ENCODE measurements at regions not wholly inside any gene's neighbourhood (a gene's known extent, or its start where the extent isn't known, plus 50 kb on each side); places are given as distances from the start of the nearest gene placed in this dataset.

DNA sequence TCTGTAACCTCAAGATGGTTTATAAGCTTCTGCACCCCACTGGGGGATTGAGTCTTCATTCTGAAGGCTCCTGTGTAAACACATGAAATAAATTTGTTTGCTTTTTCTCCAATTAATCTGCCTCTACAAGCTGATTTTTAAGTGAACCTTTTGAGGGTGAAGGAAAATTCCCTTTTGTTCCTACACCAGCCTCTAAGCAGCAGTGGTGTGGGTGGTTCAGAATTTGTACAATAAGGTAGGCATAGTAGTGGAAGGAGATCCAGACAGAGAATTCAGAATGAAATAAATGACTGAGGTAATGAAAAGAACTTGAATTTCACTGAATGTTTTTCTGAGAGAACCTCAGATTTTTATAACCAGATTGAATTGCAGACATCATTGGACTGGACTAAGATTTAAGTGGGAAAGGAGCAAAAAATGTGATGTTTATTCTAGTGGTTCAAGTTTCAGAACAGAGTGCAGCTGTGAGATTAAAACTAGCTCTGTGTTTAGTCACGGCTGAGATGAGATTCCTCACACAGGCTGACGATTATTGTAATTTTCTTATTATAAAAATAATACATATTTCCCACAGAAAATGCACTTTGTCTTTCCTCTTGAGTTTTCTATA is 1162.2 kb downstream of the TYW1 start:
- Histone ChIP-seq H3K36me3 (no peaks in the 10 kb centered on the region), H3K27ac (no peak overlapping the region), H3K4me1 (no peaks in the 10 kb centered on the region), H3K4me3 (no peak overlapping the region), H3K27me3 (no peaks in the 10 kb centered on the region), H3K9me3 (no peaks in the 10 kb centered on the region)
- ATAC-seq (no peak), DNase-seq (no peak)
- TF ChIP-seq POLR2A (IDR thresholded peaks at IDR 0.05): no peak
- TF ChIP-seq, protein P1, sequence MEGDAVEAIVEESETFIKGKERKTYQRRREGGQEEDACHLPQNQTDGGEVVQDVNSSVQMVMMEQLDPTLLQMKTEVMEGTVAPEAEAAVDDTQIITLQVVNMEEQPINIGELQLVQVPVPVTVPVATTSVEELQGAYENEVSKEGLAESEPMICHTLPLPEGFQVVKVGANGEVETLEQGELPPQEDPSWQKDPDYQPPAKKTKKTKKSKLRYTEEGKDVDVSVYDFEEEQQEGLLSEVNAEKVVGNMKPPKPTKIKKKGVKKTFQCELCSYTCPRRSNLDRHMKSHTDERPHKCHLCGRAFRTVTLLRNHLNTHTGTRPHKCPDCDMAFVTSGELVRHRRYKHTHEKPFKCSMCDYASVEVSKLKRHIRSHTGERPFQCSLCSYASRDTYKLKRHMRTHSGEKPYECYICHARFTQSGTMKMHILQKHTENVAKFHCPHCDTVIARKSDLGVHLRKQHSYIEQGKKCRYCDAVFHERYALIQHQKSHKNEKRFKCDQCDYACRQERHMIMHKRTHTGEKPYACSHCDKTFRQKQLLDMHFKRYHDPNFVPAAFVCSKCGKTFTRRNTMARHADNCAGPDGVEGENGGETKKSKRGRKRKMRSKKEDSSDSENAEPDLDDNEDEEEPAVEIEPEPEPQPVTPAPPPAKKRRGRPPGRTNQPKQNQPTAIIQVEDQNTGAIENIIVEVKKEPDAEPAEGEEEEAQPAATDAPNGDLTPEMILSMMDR (IDR thresholded peaks at IDR 0.05): no peak
- intact Hi-C loops (cut with DNase I): no loop called here
- 25% methylated on average over 2 of the region's 2 CpGs for WGBS (ENCODE audit: insufficient coverage, low coverage, low lambda C conversion rate, missing lambda C conversion rate)

DNA sequence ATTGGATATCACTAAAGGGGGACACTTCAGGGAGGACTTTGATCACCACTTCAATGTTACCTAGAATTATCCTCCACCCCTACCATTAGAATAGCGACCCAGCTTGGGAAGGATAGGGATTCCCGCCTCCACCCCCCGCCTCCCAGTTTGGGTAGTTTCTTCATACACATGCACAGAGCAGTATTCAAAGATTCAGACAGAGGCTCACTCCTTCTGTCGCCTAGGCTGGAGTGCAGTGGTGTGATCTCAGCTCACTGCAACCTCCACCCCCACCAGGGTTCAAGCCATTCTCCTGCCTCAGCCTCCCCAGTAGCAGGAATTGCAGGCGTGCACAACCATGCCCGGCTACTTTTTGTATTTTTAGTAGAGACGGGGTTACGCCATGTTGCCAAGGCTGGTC is 1166.1 kb downstream of the TYW1 start:
- Histone ChIP-seq H3K27me3 (no peaks in the 10 kb centered on the region), H3K4me1 (no peaks in the 10 kb centered on the region), H3K4me3 (no peak overlapping the region), H3K9me3 (no peaks in the 10 kb centered on the region), H3K27ac (no peak overlapping the region), H3K36me3 (no peaks in the 10 kb centered on the region)
- ATAC-seq: no peak
- intact Hi-C loops (cut with DNase I): no loop called here
- no peak for DNase-seq
- WGBS (ENCODE audit: insufficient coverage, low coverage, low lambda C conversion rate, missing lambda C conversion rate): 91% methylated on average over 5 of the region's 8 CpGs
- TF ChIP-seq, protein P1 (IDR thresholded peaks at IDR 0.05): no peak
- TF ChIP-seq POLR2A (IDR thresholded peaks at IDR 0.05): no peak

DNA sequence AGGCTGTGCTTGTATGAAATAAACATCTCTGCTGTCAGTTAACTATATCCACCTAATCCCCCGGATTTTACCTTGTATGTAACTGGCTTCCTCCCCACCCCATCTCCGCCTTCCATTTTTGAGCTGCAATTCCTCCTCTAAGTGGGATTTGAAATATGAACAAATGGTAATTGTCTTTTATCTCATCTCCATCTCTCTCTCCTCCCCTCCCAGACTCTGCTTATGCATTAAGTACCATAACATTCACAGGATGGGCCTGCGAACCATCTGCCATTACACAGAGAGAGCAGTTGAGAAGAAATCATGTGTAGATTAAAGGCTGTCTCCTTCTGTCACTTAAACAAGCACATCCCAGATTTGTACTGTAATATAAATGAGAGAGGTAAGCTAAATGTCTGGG is 1169.9 kb downstream of the TYW1 start:
- TF ChIP-seq POLR2A (IDR thresholded peaks at IDR 0.05): no peak
- TF ChIP-seq, protein P1 (IDR thresholded peaks at IDR 0.05): no peak
- no peak for DNase-seq
- Histone ChIP-seq H3K27me3 (no peaks in the 10 kb centered on the region), H3K4me3 (no peak overlapping the region), H3K4me1 (no peaks in the 10 kb centered on the region), H3K36me3 (no peaks in the 10 kb centered on the region), H3K27ac (no peak overlapping the region), H3K9me3 (no peaks in the 10 kb centered on the region)
- 26% methylated on average over 3 of the region's 3 CpGs for WGBS (ENCODE audit: insufficient coverage, low coverage, low lambda C conversion rate, missing lambda C conversion rate)
- ATAC-seq: no peak
- intact Hi-C loops (cut with DNase I): no loop called here

DNA sequence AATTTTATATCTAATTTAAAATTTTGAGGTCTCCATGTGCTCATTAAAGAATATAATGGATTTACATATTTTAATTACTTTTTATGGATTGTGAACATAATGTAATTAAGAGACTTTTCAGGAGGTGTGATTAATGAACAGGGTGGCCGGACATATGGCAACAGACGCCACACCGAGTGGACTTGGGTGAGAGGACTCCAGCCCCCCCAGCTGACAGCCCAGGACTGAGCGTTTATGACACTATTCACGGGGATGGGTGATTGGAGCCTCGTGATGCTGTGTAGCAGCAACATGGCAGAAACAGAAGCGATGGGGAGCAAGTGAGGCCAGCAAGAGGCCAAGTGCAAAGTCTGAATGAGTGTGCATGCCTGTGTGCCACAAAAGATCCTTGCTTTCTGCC is 1176.9 kb downstream of the TYW1 start:
- H3K4me1 ChIP-seq: no peaks in the 10 kb centered on the region
- 81% methylated on average over 3 of the region's 7 CpGs for WGBS (ENCODE audit: insufficient coverage, low coverage, low lambda C conversion rate, missing lambda C conversion rate)

DNA sequence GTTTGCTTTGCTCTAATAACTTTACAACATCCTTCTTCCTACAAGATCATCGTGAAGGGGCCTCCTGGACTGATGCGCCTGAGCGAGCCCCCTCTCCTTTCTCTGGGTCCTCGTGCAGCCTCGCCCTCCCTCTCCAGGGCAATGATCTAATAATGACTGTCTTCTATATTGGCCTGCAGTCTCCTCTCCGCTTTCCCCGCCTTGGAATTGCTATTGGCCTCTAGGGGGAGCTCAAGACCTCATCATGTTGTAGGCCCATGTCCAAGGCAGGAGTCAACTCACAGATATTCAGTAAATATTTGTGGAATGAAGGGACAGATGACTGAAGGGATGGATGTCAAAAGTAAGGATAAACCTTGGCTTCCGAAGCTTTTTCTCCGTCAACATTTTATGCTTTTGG is 1180.3 kb downstream of the TYW1 start:
- intact Hi-C loops (cut with DNase I): no loop called here
- no peaks in the 10 kb centered on the region for H3K9me3 ChIP-seq
- peak; percentile 86 to 96 (median 93) for ATAC-seq
- DNase-seq: peak in 2 of 3 donors; percentile 27 to 64
- H3K27ac ChIP-seq: no peak overlapping the region
- TF ChIP-seq, protein P1 (IDR thresholded peaks at IDR 0.05): peak; percentile 56 to 79 (median 76)
- TF ChIP-seq POLR2A (IDR thresholded peaks at IDR 0.05): no peak
- H3K4me1 ChIP-seq: no peaks in the 10 kb centered on the region
- H3K27me3 ChIP-seq: no peaks in the 10 kb centered on the region
- H3K36me3 ChIP-seq: no peaks in the 10 kb centered on the region
- no peak overlapping the region for H3K4me3 ChIP-seq
- WGBS (ENCODE audit: insufficient coverage, low coverage, low lambda C conversion rate, missing lambda C conversion rate): 9% methylated on average over 9 of the region's 9 CpGs

More for the DNA sequence above, 1176.9 kb downstream of the TYW1 start:
- no peaks in the 10 kb centered on the region for H3K36me3 ChIP-seq
- H3K27me3 ChIP-seq: no peaks in the 10 kb centered on the region
- H3K9me3 ChIP-seq: no peaks in the 10 kb centered on the region
- intact Hi-C loops (cut with DNase I): no loop called here
- no peak for DNase-seq
- no peak overlapping the region for H3K27ac ChIP-seq
- no peak for TF ChIP-seq POLR2A (IDR thresholded peaks at IDR 0.05)
- H3K4me3 ChIP-seq: no peak overlapping the region
- no peak for ATAC-seq
